Activated CD8-positive, alpha-beta memory T cell treated with anti-CD3 and anti-CD28 coated beads for 36 hours (primary cell): ENCODE measurements at regions not wholly inside any gene's neighbourhood (a gene's known extent, or its start where the extent isn't known, plus 50 kb on each side); places are given as distances from the start of the nearest gene placed in this dataset.

Experiments
- CTCF ChIA-PET: fragments of 350-600 bp; sonication (Branson Sonifier 250); formaldehyde crosslinking; loops from one replicate; lab custom pipeline; 2021; ENCODE audit warnings: antibody characterized with exemption; lab: Charles Lee
- POLR2A ChIA-PET: fragments of 350-600 bp; sonication (Branson Sonifier 250); formaldehyde crosslinking; loops from one replicate; lab custom pipeline; 2021; ENCODE audit warnings: antibody characterized with exemption; lab: Charles Lee

GRCh38 chr7:136166521-136166920, 189.4 kb upstream of the MTPN start:
- ChIA-PET POLR2A (no interaction called here), CTCF (no interaction called here)

GRCh38 chr7:136163340-136163801, 186.2 kb upstream of the MTPN start:
- ChIA-PET POLR2A (no interaction called here), CTCF (no interaction called here)

- POLR2A ChIA-PET, result no interaction called here
- CTCF ChIA-PET, result no interaction called here
These were observed 173.2 kb upstream of the MTPN start for GRCh38 chr7:136150311-136150710.

GRCh38 chr7:136148920-136149319, 171.8 kb upstream of the MTPN start:
- CTCF ChIA-PET, result no interaction called here

GRCh38 chr7:136146925-136147324, 169.8 kb upstream of the MTPN start:
- CTCF ChIA-PET, result no interaction called here

More at GRCh38 chr7:136148920-136149319, 171.8 kb upstream of the MTPN start:
- POLR2A ChIA-PET, result no interaction called here

DNA sequence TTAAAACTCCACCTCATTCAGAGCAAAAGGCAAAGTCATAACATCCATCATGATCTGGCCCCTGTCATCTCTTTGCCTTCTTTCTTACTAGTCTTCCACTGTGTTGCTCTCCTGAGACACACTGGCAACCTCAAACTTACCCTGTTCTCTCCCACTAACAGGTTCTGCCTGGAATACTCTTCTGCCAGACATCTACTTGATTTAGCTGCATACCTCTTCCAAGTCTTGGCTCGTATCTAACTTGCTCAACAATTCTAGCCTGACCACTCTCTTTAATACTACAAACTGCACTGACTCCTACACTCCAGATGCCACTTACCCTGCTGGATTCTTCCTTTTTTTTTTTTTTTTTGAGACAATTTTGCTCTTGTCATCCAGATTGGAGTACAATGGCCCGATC, 167.0 kb upstream of the MTPN start:
- ChIA-PET CTCF (no interaction called here), POLR2A (no interaction called here)

More at GRCh38 chr7:136146925-136147324, 169.8 kb upstream of the MTPN start:
- POLR2A ChIA-PET, result no interaction called here

GRCh38 chr7:136143271-136143670, 166.1 kb upstream of the MTPN start:
- ChIA-PET CTCF (no interaction called here), POLR2A (no interaction called here)

DNA sequence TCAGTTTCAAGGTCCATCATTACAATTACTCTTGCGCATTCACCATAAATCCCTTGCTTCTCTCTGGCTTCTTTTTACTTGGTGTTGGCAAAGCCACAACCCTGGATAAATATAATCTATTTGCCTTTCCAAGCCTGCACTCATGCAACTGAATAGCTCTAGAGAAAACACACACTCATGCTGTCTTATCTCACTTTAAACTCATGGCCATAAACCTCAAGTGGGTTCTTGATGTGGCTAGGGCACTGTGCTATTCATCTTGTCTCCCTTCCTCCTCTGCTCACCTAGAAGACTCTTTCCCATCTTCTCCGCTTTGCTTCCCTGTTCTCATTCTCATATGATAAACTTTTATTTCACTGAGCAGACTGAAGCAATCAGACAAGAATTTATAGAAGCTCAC, 165.4 kb upstream of the MTPN start:
- ChIA-PET CTCF (no interaction called here), POLR2A (no interaction called here)

DNA sequence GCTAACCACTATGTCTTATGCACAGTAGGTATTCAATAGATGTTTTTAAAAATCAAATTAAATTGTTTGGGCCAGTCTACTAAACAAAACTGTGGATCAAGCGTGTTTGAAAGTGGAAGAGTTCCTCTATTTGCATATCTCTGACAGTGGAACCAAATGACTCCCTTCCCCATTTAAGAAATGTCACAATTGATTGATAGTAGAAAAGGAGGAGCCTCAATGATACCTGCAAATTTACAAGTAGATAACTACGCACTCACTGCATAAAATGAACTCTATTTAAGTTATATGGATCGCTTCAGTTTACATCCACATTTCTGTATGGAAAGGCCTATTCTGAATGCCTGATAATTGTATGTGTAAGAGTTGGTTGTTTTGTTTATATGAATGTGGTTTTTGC, 163.3 kb upstream of the MTPN start:
- POLR2A ChIA-PET, result no interaction called here
- CTCF ChIA-PET, result interaction anchor here (0.6 kb wide), 1 partner anchor 464 kb away, joined by 5 read pairs; no protein-coding TSS in a partner anchor

GRCh38 chr7:136139417-136139816, 162.3 kb upstream of the MTPN start:
- ChIA-PET CTCF (no interaction called here), POLR2A (no interaction called here)

- POLR2A ChIA-PET, result no interaction called here
- CTCF ChIA-PET, result no interaction called here
These were observed 161.8 kb upstream of the MTPN start for GRCh38 chr7:136138991-136139390.

DNA sequence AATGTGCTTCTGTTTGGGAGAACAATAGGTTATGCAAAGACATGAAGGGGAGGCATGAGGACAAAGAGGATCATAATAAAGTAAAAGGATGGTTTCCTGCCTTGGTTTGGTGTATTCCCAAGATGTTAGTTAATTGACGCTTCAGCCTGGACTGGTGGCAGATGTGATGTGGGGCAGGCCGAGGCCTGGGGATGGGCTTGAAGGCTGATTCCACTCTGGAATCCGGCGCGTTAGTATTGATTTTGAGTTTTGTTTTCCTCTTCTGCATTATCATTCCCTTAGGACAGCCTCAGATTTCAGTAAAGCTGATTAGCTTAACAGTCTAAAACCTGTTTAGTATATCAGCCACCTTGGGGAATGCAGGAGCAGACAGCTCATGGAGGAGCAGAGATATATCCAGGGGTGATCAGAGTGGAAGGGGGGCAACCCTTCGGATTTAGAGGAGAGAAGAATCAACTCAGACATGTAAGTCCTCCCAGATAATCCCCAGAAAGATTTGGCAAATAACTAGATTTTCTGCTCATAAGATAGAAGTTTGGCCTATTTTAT, 159.8 kb upstream of the MTPN start:
- CTCF ChIA-PET, result no interaction called here

DNA sequence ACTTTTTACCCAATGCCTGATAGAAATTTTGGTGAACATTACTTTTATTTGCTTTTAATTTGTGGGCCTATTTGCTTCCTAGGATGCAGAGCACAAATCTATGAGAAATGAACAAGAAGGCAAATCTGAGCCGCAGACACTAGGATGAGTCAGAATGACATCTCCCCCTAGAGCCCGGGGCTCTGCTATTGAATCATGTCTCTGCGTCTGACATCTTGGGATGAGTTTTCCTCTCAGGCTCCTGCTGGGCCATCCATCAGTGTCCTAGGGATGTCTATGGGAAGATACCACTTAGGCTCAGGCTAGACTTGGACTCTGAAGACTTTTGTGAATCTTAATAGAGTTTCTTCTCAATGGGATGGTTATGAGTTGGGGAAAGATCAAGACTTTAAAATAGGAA, 157.3 kb upstream of the MTPN start:
- CTCF ChIA-PET, result interaction anchor here (1.5 kb wide), 1 partner anchor 19 kb away, joined by 3 read pairs; no protein-coding TSS in a partner anchor
- POLR2A ChIA-PET, result no interaction called here

More for the DNA sequence above, 159.8 kb upstream of the MTPN start:
- POLR2A ChIA-PET, result no interaction called here

DNA sequence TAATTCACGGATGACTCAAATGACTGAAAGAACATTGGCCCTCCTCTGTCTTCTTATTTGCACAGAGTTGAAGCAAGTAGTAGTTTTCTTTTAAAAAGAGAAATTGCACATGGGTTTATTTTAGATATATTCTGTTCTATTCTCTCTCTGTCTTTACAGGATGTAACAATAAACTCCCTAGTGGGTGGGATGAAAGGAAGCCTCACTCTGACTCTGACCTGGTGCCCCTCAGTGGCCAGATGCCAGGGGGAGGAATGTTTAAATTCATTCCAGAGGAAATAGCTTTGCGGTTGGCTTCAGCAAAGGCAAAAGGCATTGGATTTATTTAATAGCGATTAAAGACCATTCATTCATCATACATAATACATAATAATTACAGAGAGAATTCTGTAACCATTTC, 156.4 kb upstream of the MTPN start:
- POLR2A ChIA-PET, result no interaction called here

DNA sequence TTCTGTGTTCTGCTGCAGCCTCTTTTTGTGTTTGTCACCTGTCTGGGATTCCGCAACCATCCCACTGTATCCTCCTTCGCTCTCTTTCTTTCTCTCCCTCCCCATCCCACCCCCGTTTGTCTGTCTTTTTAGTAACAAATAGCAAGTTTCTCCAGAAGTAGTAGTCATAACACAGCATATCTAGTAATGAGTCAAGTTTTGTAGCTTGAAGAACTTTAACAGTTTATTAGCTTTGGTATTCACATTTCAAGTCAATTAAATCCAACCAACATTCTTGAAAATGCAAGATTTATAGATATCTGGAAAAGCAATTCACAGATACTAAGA, 154.1 kb upstream of the MTPN start:
- POLR2A ChIA-PET, result interaction anchor here (0.7 kb wide), 1 partner anchor 186 kb away, joined by 6 read pairs; no protein-coding TSS in a partner anchor
- CTCF ChIA-PET, result no interaction called here

More for the DNA sequence above, 156.4 kb upstream of the MTPN start:
- CTCF ChIA-PET, result interaction anchor here (1.5 kb wide), 1 partner anchor 18 kb away, joined by 3 read pairs; no protein-coding TSS in a partner anchor

DNA sequence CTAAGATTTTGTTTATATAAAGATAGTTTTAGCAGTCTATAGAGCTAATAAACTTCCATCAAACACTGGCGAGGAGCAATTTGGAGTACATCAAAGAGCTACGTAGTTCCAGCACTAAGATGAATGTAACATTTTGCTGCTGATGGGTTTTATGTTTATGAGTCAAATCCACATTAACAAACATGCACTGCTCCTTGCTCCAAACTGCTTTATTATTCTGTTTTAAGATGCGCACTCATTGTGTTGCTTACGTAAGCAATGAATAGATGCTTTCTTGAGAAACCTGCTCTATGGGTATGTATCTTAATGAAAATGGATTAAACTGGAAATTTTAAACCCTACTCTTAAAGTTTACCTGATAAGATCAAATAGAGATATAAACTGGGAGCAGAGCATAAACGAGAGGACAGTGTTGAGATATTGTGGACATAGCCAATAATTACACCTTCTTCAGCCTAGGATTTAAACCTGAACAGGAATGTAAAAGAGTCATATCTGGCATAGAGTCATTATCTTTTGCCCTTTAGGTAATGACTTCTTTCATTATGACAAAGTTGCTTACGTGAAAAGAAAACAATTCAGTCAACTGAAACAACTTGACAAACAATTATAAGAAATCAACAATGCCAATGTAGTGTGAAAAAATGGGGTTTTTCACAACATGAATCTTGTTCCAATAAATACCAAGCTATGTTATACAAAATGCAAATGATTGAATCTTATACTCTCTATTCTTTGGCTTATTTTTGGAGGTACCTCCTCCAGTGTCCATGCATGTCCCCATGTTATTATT, 153.5 kb upstream of the MTPN start:
- CTCF ChIA-PET, result no interaction called here
- POLR2A ChIA-PET, result no interaction called here

GRCh38 chr7:136128050-136128449, 150.9 kb upstream of the MTPN start:
- CTCF ChIA-PET, result no interaction called here
- POLR2A ChIA-PET, result no interaction called here

GRCh38 chr7:136123352-136123751, 146.2 kb upstream of the MTPN start:
- ChIA-PET CTCF (interaction anchor here (1.7 kb wide), 1 partner anchor 44 kb away, joined by 3 read pairs; no protein-coding TSS in a partner anchor), POLR2A (no interaction called here)

DNA sequence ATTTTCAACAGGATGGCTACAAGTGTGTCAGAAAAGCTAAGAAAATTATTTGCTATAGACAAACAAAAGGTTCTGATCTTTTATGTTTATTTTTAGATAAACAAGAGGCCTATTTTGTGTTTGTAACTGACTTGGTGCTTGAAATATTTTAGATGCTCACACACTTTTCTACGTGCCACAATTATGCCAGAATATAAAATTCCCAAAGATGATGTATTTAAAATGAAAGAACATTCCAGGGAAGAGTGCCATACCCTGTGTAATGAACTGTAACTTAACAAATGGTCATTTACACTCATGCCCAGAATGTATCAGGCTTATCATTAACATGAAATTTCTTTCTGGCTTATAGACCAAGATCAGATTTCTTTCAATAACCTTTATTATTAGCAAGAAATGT, 144.9 kb upstream of the MTPN start:
- CTCF ChIA-PET, result no interaction called here
- POLR2A ChIA-PET, result no interaction called here

GRCh38 chr7:136117539-136117938, 140.4 kb upstream of the MTPN start:
- CTCF ChIA-PET, result no interaction called here
- POLR2A ChIA-PET, result no interaction called here

DNA sequence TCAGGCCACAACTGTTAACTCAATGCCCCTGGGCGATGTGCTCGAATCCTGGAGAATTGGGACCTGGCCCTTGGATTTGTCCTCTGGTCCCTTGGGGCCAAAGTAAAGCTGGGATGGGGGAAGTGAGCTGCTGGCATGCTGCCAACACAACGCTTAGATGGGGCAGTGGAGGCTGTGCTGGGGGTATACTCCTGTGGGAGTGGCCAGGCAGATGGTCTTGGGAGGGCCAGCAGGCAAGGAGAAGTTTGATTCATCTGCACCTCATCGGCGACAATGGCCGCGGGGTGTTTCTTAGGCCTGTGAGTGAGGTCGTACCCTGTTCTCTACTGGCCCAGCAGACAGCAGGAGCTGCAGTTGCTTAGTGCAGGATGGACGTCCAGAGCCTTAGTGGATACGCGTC, 139.0 kb upstream of the MTPN start:
- CTCF ChIA-PET, result interaction anchor here (1.0 to 2.2 kb wide), 3 partner anchors 14 to 29 kb away, joined by 3 to 11 read pairs (median 3); no protein-coding TSS in a partner anchor

More for the DNA sequence above, 139.0 kb upstream of the MTPN start:
- POLR2A ChIA-PET, result no interaction called here
